Left renal cortex interstitium (tissue), 4 donors: ENCODE measurements at regions not wholly inside any gene's neighbourhood (a gene's known extent, or its start where the extent isn't known, plus 50 kb on each side); places are given as distances from the start of the nearest gene placed in this dataset.
"Not testable (repeated sequence)": the region's sequence is repeated elsewhere in the genome, so short reads cannot be mapped to it uniquely, and the experiment has no call there.

Experiments
- DNase-seq, 4 donors: peaks; one replicate each; pipeline ENCODE4 v3.0.0-alpha.2; 2013; ENCODE audit warnings: low read depth in 4 of 4, low spot score in 2 of 4, missing footprints in 1 of 4

DNA sequence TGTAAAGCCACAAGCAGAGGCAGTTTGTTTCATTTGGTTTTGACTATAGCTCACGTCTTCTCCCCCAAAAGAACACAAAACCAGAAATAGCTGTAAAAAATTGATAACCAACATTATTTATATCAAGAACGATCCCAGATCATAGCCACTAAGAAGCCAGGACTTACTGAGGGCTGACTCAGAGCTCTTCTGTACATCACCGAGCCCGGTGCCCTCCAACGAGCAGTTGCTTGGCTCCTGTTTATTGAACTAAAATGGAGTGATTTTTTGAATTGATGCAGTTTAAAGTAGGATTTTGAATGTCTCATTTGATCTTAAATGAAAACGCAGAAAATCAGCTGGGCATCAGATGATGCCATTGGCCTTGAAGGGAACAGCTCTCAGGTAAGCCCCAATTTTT, 343.3 kb downstream of the INSIG2 start:
- DNase-seq = no peak

- no peak for DNase-seq
These were observed 342.9 kb downstream of the INSIG2 start for GRCh38 chr2:118431165-118431517.

- no peak for DNase-seq
These were observed 342.4 kb downstream of the INSIG2 start for GRCh38 chr2:118430510-118431164.

GRCh38 chr2:118425191-118425590, 336.9 kb downstream of the INSIG2 start:
- no peak for DNase-seq

DNA sequence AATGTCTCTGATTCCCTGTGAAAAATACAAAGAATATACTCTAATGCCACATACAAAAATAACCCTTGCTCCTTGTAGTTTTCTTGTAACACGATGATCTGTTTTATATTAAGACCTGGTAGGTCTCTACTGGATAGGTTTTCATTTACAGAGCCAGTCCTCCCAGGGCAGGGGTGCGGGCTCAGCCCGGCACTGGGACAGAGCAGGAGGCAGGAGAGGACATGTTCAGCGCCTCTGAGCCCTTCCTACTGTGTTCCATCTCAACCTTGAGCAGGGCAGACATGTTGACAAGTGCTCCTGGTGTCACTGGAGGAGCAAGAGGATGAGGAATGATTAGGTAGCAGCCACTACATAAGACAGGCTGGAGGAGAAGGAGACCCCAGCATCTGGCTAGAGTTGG, 335.5 kb downstream of the INSIG2 start:
- DNase-seq = no peak

DNA sequence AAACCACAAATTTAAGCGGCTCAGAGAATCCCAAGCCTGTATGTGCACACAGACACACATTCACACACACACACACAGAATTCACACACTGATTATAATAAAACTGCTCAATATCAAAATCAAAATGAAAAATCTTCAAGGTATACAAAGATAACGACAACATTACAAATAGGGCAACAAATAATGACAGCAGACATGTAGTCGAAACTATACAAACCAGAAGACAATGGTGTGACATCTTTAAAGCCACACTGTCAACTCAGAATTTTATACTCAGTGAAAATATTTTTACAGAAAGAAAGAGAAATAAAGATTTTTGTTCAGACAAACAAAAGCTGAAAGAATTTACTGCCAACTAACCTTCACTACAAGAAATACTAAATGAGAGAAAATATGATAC, 333.4 kb downstream of the INSIG2 start:
- no peak for DNase-seq

- DNase-seq = no peak
These were observed 329.3 kb downstream of the INSIG2 start for GRCh38 chr2:118417406-118418120.

GRCh38 chr2:118415186-118415585, 326.9 kb downstream of the INSIG2 start:
- DNase-seq = not testable (repeated sequence)

GRCh38 chr2:118403658-118404451, 315.6 kb downstream of the INSIG2 start:
- DNase-seq = no peak

DNA sequence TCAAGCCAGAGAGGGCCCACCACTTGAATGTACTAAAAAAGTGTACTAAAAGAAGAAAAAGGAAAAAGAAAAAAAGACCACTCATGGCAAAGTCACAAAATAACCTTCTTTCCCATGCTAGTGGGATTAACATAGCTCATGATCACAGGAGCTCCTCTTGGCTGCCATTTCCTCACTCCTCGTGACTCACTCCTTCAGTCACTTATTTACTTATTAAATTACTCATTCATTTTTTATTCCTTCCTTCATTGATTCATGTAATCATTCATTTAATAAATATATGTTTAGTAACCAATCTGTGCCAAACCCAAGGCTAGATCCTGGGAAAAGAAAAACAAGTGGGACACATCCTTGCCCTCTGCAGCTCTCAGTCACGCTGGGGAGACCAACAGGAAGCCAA, 300.5 kb downstream of the INSIG2 start:
- DNase-seq = no peak

- no peak for DNase-seq
These were observed 299.2 kb downstream of the INSIG2 start for GRCh38 chr2:118387509-118387908.

DNA sequence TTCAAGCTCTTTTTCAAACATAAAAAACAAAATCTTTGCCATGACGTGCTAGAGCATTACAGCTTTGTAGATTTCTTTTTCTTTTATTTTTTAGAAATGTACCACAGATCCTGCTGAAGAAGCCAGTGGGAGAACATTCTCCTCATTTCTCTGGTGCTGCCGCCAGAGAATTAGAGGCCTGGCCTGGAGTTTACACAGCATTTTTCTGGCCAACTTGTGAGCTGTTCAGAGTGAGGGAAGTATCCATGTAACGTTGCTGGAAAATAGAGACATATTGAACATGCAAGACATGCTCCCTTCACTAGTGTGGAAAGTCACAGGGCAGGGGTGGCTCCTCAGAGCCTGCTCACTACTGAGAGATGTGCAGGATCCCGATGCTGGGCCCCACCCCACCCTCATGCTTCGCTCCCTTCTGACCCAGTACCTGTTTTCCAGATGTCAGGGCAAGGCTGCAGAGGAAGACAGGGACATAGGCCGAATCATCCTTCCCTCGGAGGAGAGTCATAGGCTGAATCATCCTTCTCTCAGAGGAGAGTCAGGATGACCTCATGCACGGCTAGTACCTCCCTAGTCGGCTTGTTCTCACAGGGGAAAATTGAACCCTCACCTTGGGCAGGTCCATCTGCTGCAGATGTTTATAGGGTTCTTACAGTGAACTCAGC, 298.5 kb downstream of the INSIG2 start:
- DNase-seq = no peak

- no peak for DNase-seq
These were observed 292.8 kb downstream of the INSIG2 start for GRCh38 chr2:118380915-118381653.

DNA sequence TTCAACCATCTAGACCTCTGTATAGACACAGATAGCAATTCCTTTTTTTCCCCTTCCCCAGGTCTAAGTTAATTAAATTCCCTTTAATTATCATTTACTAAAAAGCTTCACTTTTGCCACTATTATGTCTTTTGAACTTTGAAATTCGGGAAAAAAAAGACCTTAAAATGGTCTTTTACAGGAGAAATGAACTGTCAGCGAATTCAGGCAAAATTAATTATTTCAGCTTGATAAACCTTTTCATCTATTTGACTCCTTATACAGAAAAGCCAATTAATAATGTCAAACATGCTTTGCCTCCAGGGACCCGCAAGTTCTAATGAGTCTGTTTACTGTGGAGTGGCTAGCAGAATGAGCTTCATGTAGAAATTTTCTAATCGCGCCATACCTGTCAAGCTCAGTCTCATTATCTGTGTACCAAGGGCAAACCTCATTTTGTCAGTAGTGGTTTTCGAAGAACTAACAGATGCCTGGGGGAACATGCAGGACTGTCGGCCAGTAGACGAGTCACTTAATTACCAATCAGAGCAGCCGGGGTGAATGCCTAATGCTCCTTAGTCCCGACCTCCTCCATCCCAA, 287.7 kb downstream of the INSIG2 start:
- no peak for DNase-seq

DNA sequence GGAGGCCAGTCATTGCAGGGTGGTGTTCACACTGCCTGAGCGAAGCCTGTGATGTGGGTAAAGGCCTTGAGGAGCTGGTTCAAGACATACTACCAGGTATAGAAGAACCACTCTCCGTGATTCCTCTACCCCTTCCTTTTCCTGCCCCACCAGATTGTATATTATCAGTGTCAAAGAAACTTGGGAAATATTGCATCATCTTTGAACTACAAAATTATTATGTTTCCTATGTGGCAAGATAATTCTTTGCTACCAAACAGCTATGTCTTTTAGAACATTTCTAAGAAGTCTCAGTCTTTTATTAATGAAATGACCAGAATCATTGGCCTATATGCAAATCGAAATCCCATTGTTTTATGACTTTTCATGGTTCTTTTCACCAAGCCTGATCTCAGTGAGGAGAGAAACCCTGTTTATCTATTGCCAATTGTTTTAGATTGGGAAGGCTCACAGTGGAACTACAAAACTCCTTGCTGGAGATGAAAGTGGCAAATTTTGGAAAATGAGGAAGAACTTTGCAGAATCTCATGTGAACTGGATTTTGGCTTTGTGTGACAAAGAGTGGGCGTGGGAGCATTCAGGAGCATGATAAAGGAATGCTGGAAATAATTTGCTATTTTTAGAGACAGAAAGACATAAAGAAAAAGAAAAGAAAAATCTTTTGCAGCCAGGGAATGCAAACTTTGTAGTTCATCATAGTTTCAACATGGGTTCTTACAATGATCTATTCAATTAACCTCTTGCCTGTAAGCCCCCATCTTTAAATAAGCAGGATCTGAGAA, 286.9 kb downstream of the INSIG2 start:
- no peak for DNase-seq

DNA sequence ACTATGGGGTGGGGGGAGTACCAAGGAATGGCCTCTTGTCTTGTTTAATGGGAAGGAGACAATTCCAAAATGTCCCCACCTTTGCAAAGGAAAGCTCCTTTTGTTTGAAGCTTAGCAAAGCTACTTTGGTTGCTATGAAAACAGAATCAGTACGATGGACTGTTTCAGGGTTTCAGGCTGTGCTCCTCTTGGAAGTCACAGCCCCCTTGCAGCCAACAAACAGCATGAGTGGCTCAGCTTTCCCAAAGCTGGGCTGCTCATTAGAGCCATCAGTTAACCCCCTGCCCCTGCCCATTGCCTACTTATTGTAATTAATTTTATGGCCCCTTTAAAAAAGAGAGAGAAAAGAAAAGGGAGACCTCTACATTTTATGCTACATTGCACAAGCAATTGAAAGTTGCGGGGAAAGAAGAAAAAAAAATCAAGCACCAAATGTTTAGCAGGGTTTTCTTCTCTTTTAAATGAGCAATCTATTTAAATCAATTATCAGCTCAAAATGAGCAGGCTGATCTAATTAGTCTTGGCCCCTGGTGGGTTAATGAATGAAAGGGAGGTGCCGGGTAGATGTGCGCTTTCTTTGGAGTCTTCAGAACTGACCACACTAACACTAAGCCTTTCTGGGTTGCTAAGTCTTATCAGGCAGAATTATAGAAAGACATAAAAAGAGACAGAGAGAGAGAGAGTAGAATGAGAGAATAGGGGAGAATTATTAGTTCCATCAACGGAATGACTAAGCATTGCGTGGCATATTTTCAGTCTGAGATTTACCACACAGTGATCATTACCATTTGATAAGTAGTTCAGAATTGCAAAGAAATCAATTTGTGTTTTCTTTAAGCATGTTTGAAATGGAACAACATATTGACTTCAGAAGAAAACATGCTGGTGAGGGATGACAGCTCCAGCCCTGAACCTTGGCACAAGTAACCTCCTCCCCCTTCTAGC, 284.9 kb downstream of the INSIG2 start:
- no peak for DNase-seq

GRCh38 chr2:118371515-118371914, 283.2 kb downstream of the INSIG2 start:
- DNase-seq = peak in 1 of 4 donors; percentile 3

DNA sequence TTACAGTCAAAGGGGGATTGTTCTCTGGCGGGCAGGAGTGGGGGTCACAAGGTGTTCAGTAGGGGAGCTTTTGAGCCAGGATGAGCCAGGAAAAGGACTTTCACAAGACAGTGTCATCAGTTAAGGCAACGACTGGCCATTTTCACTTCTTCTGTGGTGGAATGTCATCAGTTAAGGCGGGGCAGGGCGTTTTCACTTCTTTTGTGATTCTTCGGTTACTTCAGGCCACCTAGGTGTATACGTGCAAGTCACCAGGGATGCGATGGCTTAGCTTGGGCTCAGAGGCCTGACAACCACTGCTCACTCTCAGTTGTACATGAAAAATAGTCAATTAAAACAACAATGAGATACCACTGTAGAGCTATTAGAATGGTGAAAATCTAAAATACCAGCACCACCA, 281.2 kb downstream of the INSIG2 start:
- not testable (repeated sequence) for DNase-seq
